HepG2 (cell line): ENCODE measurements at regions not wholly inside any gene's neighbourhood (a gene's known extent, or its start where the extent isn't known, plus 50 kb on each side); places are given as distances from the start of the nearest gene placed in this dataset.

Experiments
- ATAC-seq: fragments of 200-7000 bp; cut with Tn5 transposase; 3 replicates; pipeline ENCODE4 v1.9.1; 2020; ENCODE audit warnings: mild to moderate bottlenecking, moderate library complexity
- BruUV-seq: library from RNA; stranded (reverse); fragments of 400-500 nt; replicated peaks from 2 replicates; lab custom pipeline; 2021; lab: Mats Ljungman, UMichigan
- CTCF ChIA-PET: fragments of 300-600 bp; formaldehyde crosslinking; extraction: SDS; loops from one replicate; lab custom pipeline; 2021; ENCODE audit warnings: low total read pairs, inconsistent platforms, low intra/inter-chr PET ratio; lab: Yijun Ruan, JAX
- POLR2A ChIA-PET: fragments of 350-600 bp; sonication (Branson Sonifier 250); formaldehyde crosslinking; loops from one replicate; lab custom pipeline; 2020; ENCODE audit warnings: antibody characterized with exemption, inconsistent platforms; lab: Yijun Ruan, JAX
- DNase-seq: peaks from one replicate; pipeline ENCODE4 v3.0.0-alpha.2; 2015; ENCODE audit warnings: low spot score
- FAIRE-seq: peaks from 3 replicates; lab custom pipeline; 2011; peaks lifted over from hg19 to GRCh38; lab: Jason Lieb, UNC
- H2AFZ ChIP-seq: one replicate; pipeline ENCODE4 v1.6.1; 2011; ENCODE audit warnings: low read length, inconsistent platforms
- H3K27ac ChIP-seq: fragments of 300-600 bp; 3 replicates; pipeline ENCODE4 v1.8.0; 2011; ENCODE audit warnings: mixed run types, mild to moderate bottlenecking, mixed read lengths, low read length, inconsistent platforms; ENCODE audit not compliant: insufficient read depth; ENCODE audit errors: extremely low read length
- H3K27me3 ChIP-seq, 2 experiments: fragments of 200-600 bp in 1 of 2; 2 replicates in 1 of 2; 3 replicates in 1 of 2; pipeline versions ENCODE4 v1.6.0 to v1.8.0; 2011; ENCODE audit warnings: low read length in 2 of 2, mild to moderate bottlenecking in 2 of 2, moderate library complexity in 2 of 2, inconsistent platforms in 1 of 2; ENCODE audit not compliant: insufficient read depth in 2 of 2, control insufficient read depth in 1 of 2
- H3K36me3 ChIP-seq, 2 experiments: fragments of 200-600 bp in 1 of 2; replicated peaks in 1 of 2; 2 replicates in 1 of 2; 3 replicates in 1 of 2; pipeline versions ENCODE4 v1.5.1 to v1.8.0; 2011; ENCODE audit warnings: low read length in 2 of 2, inconsistent platforms in 1 of 2; ENCODE audit not compliant: insufficient read depth in 2 of 2, control insufficient read depth in 1 of 2
- H3K4me1 ChIP-seq: 2 replicates; pipeline ENCODE4 v1.5.1; 2012; ENCODE audit warnings: low read length, inconsistent platforms; ENCODE audit not compliant: insufficient read depth
- H3K4me2 ChIP-seq: 2 replicates; pipeline ENCODE4 v1.6.0; 2011; ENCODE audit warnings: low read depth, low read length, inconsistent platforms
- H3K4me3 ChIP-seq, 3 experiments: fragments of 200-600 bp in 1 of 3; sonication (generic), shearing (Covaris generic) in 1 of 3; replicated peaks in 1 of 3; 2 replicates each; pipeline ENCODE4 v1.5.1; 2011 to 2016; ENCODE audit warnings: low read length in 3 of 3, inconsistent platforms in 2 of 3, low read depth in 2 of 3, mild to moderate bottlenecking in 2 of 3, control low read depth in 1 of 3, mixed read lengths in 1 of 3; ENCODE audit not compliant: insufficient read depth in 1 of 3
- H3K79me2 ChIP-seq: one replicate; pipeline ENCODE4 v1.6.1; 2011; ENCODE audit warnings: low read length, inconsistent platforms; ENCODE audit not compliant: insufficient read depth
- H3K9ac ChIP-seq: 2 replicates; pipeline ENCODE4 v1.6.0; 2011; ENCODE audit warnings: mild to moderate bottlenecking, low read depth, low read length, inconsistent platforms; ENCODE audit not compliant: insufficient read depth
- H3K9me3 ChIP-seq: 2 replicates; pipeline ENCODE4 v1.5.1; 2012; ENCODE audit warnings: mild to moderate bottlenecking, low read length
- H4K20me1 ChIP-seq: 2 replicates; pipeline ENCODE4 v1.6.0; 2011; ENCODE audit warnings: inconsistent platforms, mild to moderate bottlenecking, low read length, moderate library complexity; ENCODE audit not compliant: insufficient read depth
- DNMT3B ChIP-seq: conservative IDR thresholded peaks from 2 replicates; pipeline ENCODE4 v1.6.1; 2016; ENCODE audit warnings: missing biosample characterization, control low read depth
- HDAC6 ChIP-seq: fragments of 200-600 bp; sonication (generic); IDR thresholded peaks from 2 replicates; pipeline ENCODE4 v1.7.0; 2017; ENCODE audit warnings: mild to moderate bottlenecking, antibody characterized with exemption, low read length, low read depth
- KMT2B ChIP-seq: IDR thresholded peaks from 2 replicates; pipeline ENCODE4 v1.6.1; 2016; ENCODE audit warnings: missing genetic modification reagents, missing compliant biosample characterization
- PRDM4 ChIP-seq: sonication (generic); formaldehyde crosslinking; IDR thresholded peaks from 2 replicates; pipeline ENCODE4 v1.9.0; 2021; ENCODE audit warnings: missing genetic modification reagents, borderline replicate concordance
- RAD51 ChIP-seq: fragments of 450-650 bp; IDR thresholded peaks from 2 replicates; pipeline ENCODE4 v1.6.1; 2016; ENCODE audit warnings: borderline replicate concordance
- ZBTB4 ChIP-seq: sonication (generic); formaldehyde crosslinking; IDR thresholded peaks from 2 replicates; pipeline ENCODE4 v1.4.0; 2020; ENCODE audit warnings: missing genetic modification reagents, mild to moderate bottlenecking, borderline replicate concordance
- ZFP82 ChIP-seq: sonication (generic); formaldehyde crosslinking; IDR thresholded peaks from 2 replicates; pipeline ENCODE4 v1.5.1; 2020; ENCODE audit warnings: mild to moderate bottlenecking, missing genetic modification reagents, borderline replicate concordance
- ZNF776 ChIP-seq: sonication (generic); formaldehyde crosslinking; IDR thresholded peaks from 2 replicates; pipeline ENCODE4 v1.4.0; 2020; ENCODE audit warnings: mild to moderate bottlenecking, missing genetic modification reagents
- ZSCAN22 ChIP-seq: sonication (generic); formaldehyde crosslinking; IDR thresholded peaks from 2 replicates; pipeline ENCODE4 v1.4.0; 2020; ENCODE audit warnings: mild to moderate bottlenecking, missing genetic modification reagents
- WGBS: methylation state at CpG from one replicate; pipeline ENCODE4 v1.1.6; 2017; ENCODE audit warnings: low lambda C conversion rate; 5-methylcytosine and 5-hydroxymethylcytosine counted together
- in situ Hi-C: cut with HindIII; loops from 2 replicates; pipeline ENCODE4 v1.10.0; 2017; ENCODE audit warnings: low pct_unique_long_range_greater_than_20kb; ENCODE audit not compliant: extremely low pct_ligation_motif_present
- intact Hi-C: fragments of 100-400 bp; cut with micrococcal nuclease; formaldehyde crosslinking; loops from one replicate; pipeline ENCODE4 v1.10.0; 2022; ENCODE audit not compliant: unreplicated experiment

- TF ChIP-seq PRDM4 (CRISPR knock-in tag): no peak
- TF ChIP-seq ZFP82 (CRISPR knock-in tag): no peak
- TF ChIP-seq ZSCAN22 (CRISPR knock-in tag): no peak
- TF ChIP-seq DNMT3B (CRISPR knock-in tag): no peak
- no peak for TF ChIP-seq HDAC6
These were observed 284.9 kb upstream of the IRX4 start (continued) for GRCh38 chr5:2167671-2168070.

GRCh38 chr5:2166979-2167377 is 284.3 kb upstream of the IRX4 start:
- Histone ChIP-seq H3K9me3 (no peaks in the 10 kb centered on the region), H3K4me1 (no peaks in the 10 kb centered on the region), H3K9ac (no peak overlapping the region), H3K27me3 (peaks cover 7 to 46% of the 10 kb centered on the region in 2 experiments; a peak in 4 of 5 replicates), H3K4me3 (no peak overlapping the region), H3K27ac (no peak overlapping the region), H2AFZ (no peak overlapping the region), H4K20me1 (no peaks in the 10 kb centered on the region), H3K36me3 (no peaks in the 10 kb centered on the region), H3K79me2 (no peaks in the 10 kb centered on the region), H3K4me2 (no peak overlapping the region)
- no peak for TF ChIP-seq RAD51
- no peak for TF ChIP-seq ZBTB4 (CRISPR knock-in tag)
- no peak for TF ChIP-seq ZNF776 (CRISPR knock-in tag)
- TF ChIP-seq KMT2B (CRISPR knock-in tag): no peak
- 40% methylated on average over 3 of the region's 6 CpGs for WGBS
- intact Hi-C loops: no loop called here
- FAIRE-seq: no peak
- no TSS peak for BruUV-seq
- in situ Hi-C loops: no loop called here
- CTCF ChIA-PET: no interaction called here
- POLR2A ChIA-PET: no interaction called here
- no peak for ATAC-seq
- no peak for DNase-seq
